Stimulated activated CD8-positive, alpha-beta memory T cell treated with anti-CD3 and anti-CD28 coated beads, Interleukin-12 subunit alpha, Interleukin-12 subunit beta, amount 100 ng/mL, for 24 hours (primary cell): ENCODE measurements at regions not wholly inside any gene's neighbourhood (a gene's known extent, or its start where the extent isn't known, plus 50 kb on each side); places are given as distances from the start of the nearest gene placed in this dataset.
"Not testable (repeated sequence)": the region's sequence is repeated elsewhere in the genome, so short reads cannot be mapped to it uniquely, and the experiment has no call there.

Experiments
- DNase-seq: peaks from one replicate; pipeline ENCODE4 v3.0.0-alpha.2; 2020; ENCODE audit errors: extremely low read depth

- no peak for DNase-seq
These were observed 632.5 kb upstream of the MMS22L start for GRCh38 chr6:97915537-97915936.

GRCh38 chr6:97917369-97917768, 634.4 kb upstream of the MMS22L start:
- DNase-seq, result no peak

- no peak for DNase-seq
These were observed 636.0 kb upstream of the MMS22L start for GRCh38 chr6:97919046-97919445.

- no peak for DNase-seq
These were observed 636.6 kb upstream of the MMS22L start for GRCh38 chr6:97919631-97920030.

GRCh38 chr6:97923249-97923648, 640.2 kb upstream of the MMS22L start:
- no peak for DNase-seq

GRCh38 chr6:97925504-97925903, 642.5 kb upstream of the MMS22L start:
- DNase-seq, result no peak

GRCh38 chr6:97939440-97940168, 656.6 kb upstream of the MMS22L start:
- no peak for DNase-seq

GRCh38 chr6:97947841-97948240, 664.8 kb upstream of the MMS22L start:
- no peak for DNase-seq

GRCh38 chr6:97958134-97958533, 675.1 kb upstream of the MMS22L start:
- DNase-seq, result no peak

GRCh38 chr6:97963193-97963592, 680.2 kb upstream of the MMS22L start:
- DNase-seq, result no peak

GRCh38 chr6:97969065-97969464, 686.0 kb upstream of the MMS22L start:
- DNase-seq, result no peak

GRCh38 chr6:97977084-97977483, 694.1 kb upstream of the MMS22L start:
- DNase-seq, result no peak

- DNase-seq, result no peak
These were observed 695.8 kb upstream of the MMS22L start for GRCh38 chr6:97978855-97979271.

GRCh38 chr6:97979285-97979684, 696.3 kb upstream of the MMS22L start:
- not testable (repeated sequence) for DNase-seq

GRCh38 chr6:97989451-97989850, 706.4 kb upstream of the MMS22L start:
- no peak for DNase-seq

GRCh38 chr6:97995158-97995557, 712.1 kb upstream of the MMS22L start:
- no peak for DNase-seq

GRCh38 chr6:98002678-98003077, 719.7 kb upstream of the MMS22L start:
- DNase-seq, result no peak

GRCh38 chr6:98014442-98015201, 731.6 kb upstream of the MMS22L start:
- DNase-seq, result no peak

- no peak for DNase-seq
These were observed 733.5 kb upstream of the MMS22L start for GRCh38 chr6:98016565-98016964.

GRCh38 chr6:98020222-98020621, 737.2 kb upstream of the MMS22L start:
- DNase-seq, result no peak

GRCh38 chr6:98024359-98024758, 741.3 kb upstream of the MMS22L start:
- no peak for DNase-seq

GRCh38 chr6:98027898-98028297, 744.9 kb upstream of the MMS22L start:
- DNase-seq, result no peak

- DNase-seq, result no peak
These were observed 750.6 kb upstream of the MMS22L start for GRCh38 chr6:98033617-98034016.
